ENCODE measurements at regions not wholly inside any gene's neighbourhood (a gene's known extent, or its start where the extent isn't known, plus 50 kb on each side); places are given as distances from the start of the nearest gene placed in this dataset.

DNA sequence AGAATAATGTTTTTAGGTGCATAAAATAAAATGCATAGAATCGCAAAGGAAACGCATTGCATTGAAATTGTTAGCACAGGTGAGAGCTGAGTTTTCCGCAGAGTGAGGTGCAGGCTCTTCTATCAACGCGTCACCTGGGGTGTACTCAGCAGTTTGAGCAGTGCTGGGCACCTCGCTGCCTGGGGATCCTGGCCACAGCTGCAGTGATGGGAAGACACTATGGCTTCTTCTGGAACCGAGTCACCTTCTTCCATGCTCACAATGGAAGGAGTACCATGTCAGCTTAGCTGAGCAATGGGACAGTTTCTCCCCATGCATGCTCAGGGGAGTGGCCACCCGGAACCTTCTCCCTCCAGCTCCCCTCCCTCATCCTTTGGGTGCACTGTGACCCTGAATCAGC is 95.4 kb upstream of the OTOS start:
- WGBS, 2 donors: 92 to 93% methylated on average over 8 of the region's 8 CpGs
- Histone ChIP-seq H3K27me3 (ENCODE audit: control insufficient read depth in 3 of 3, insufficient read depth in 3 of 3, low read length in 2 of 3) (no peaks in the 10 kb centered on the region), H3K9ac (ENCODE audit: insufficient read depth in 1 of 2, low read length in 2 of 2) (no peak overlapping the region), H3K4me3 (no peak overlapping the region), H3K9me3 (ENCODE audit: control insufficient read depth in 4 of 4, insufficient read depth in 3 of 4, low read length in 3 of 4) (no peaks in the 10 kb centered on the region), H3K27ac (ENCODE audit: low read depth in 1 of 2, low read length in 1 of 2) (peak overlapping the region; percentile 46 to 61), H3K4me1 (ENCODE audit: control insufficient read depth in 5 of 5, insufficient read depth in 5 of 5, low read length in 5 of 5) (peaks cover 0 to 14% (median 4%) of the 10 kb centered on the region in 5 donors), H3K36me3 (ENCODE audit: control insufficient read depth in 4 of 4, insufficient read depth in 4 of 4, low read length in 4 of 4) (no peaks in the 10 kb centered on the region)
- no peak for ATAC-seq (ENCODE audit: insufficient read depth, low FRiP score)
- no peak for TF ChIP-seq CTCF (IDR thresholded peaks at IDR 0.05; ENCODE audit: control extremely low read depth, extremely low read depth)
- no peak for DNase-seq

DNA sequence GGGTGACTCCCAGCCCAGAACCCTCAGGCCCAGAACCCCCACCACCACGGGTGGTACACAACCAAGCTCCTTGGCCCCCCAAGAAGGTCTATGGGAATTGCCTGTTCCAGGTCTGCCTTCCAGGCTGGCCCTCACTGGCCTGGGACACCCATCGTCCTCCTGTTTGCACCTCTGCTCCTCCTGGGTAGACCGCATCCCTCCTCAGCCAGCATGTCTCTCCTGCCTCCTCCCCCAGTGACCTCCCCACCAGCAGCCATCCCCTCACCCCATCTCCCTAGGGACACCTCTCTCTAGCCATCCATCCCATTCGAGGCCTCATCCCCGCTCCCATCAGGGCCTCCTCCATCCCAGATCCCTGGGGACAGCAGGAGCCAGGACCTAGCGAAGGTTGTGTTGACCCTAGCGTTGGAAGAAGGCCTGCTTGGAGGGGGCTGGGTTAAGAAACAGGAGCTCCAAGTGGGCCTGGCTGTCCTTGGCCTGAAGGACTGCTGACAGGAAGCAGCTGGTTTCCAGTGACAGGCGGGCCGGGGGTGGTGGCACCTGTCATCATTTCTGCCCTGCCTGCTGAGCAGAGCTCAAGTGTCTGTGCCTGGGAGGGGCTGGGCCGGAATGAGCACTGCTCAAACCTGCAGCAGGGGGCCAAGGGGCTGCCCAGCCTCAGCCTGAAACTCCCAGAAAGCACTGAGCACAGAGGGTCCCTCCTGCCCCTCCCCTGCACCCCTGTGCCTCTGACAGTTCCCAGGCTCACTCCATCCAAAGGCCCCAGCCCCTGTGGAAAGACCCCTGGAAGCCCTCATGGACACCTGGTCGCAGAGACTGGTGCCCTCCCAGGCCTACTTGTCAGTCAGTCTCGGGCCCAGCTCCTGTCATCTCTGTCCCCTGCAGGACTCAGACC is 96.0 kb upstream of the OTOS start:
- H3K4me1 ChIP-seq (ENCODE audit: control insufficient read depth in 5 of 5, insufficient read depth in 5 of 5, low read length in 5 of 5): peaks cover 0 to 14% (median 4%) of the 10 kb centered on the region in 5 donors
- H3K9me3 ChIP-seq (ENCODE audit: control insufficient read depth in 4 of 4, insufficient read depth in 3 of 4, low read length in 3 of 4): no peaks in the 10 kb centered on the region
- peak; percentile 34 to 70 (median 64) for DNase-seq
- H3K36me3 ChIP-seq (ENCODE audit: control insufficient read depth in 4 of 4, insufficient read depth in 4 of 4, low read length in 4 of 4): no peaks in the 10 kb centered on the region
- no peak for TF ChIP-seq CTCF (IDR thresholded peaks at IDR 0.05; ENCODE audit: control extremely low read depth, extremely low read depth)
- H3K4me3 ChIP-seq: no peak overlapping the region
- ATAC-seq (ENCODE audit: insufficient read depth, low FRiP score): no peak
- 41 to 53% methylated on average over 12 of the region's 12 CpGs for WGBS, 2 donors
- H3K9ac ChIP-seq (ENCODE audit: insufficient read depth in 1 of 2, low read length in 2 of 2): no peak overlapping the region
- H3K27me3 ChIP-seq (ENCODE audit: control insufficient read depth in 3 of 3, insufficient read depth in 3 of 3, low read length in 2 of 3): no peaks in the 10 kb centered on the region
- peak overlapping the region; percentile 46 to 78 for H3K27ac ChIP-seq (ENCODE audit: low read depth in 1 of 2, low read length in 1 of 2)

- DNase-seq (peak; percentile 37 to 59 (median 57)), ATAC-seq (ENCODE audit: insufficient read depth, low FRiP score) (no peak)
- Histone ChIP-seq H3K4me3 (no peak overlapping the region), H3K36me3 (ENCODE audit: control insufficient read depth in 4 of 4, insufficient read depth in 4 of 4, low read length in 4 of 4) (no peaks in the 10 kb centered on the region), H3K27ac (ENCODE audit: low read depth in 1 of 2, low read length in 1 of 2) (peak overlapping the region in 1 of 2 donors; percentile 38), H3K27me3 (ENCODE audit: control insufficient read depth in 3 of 3, insufficient read depth in 3 of 3, low read length in 2 of 3) (no peaks in the 10 kb centered on the region), H3K9me3 (ENCODE audit: control insufficient read depth in 4 of 4, insufficient read depth in 3 of 4, low read length in 3 of 4) (no peaks in the 10 kb centered on the region), H3K4me1 (ENCODE audit: control insufficient read depth in 5 of 5, insufficient read depth in 5 of 5, low read length in 5 of 5) (peaks cover 0 to 14% (median 4%) of the 10 kb centered on the region in 5 donors), H3K9ac (ENCODE audit: insufficient read depth in 1 of 2, low read length in 2 of 2) (no peak overlapping the region)
- WGBS, 2 donors: 54 to 57% methylated on average over 11 of the region's 11 CpGs
- no peak for TF ChIP-seq CTCF (IDR thresholded peaks at IDR 0.05; ENCODE audit: control extremely low read depth, extremely low read depth)
Measured at GRCh38 chr2:240237609-240238174, 97.2 kb upstream of the OTOS start.

All from lung (tissue), 11 donors.